ENCODE measurements at regions not wholly inside any gene's neighbourhood (a gene's known extent, or its start where the extent isn't known, plus 50 kb on each side); places are given as distances from the start of the nearest gene placed in this dataset.
"Not testable (repeated sequence)": the region's sequence is repeated elsewhere in the genome, so short reads cannot be mapped to it uniquely, and the experiment has no call there.

DNA sequence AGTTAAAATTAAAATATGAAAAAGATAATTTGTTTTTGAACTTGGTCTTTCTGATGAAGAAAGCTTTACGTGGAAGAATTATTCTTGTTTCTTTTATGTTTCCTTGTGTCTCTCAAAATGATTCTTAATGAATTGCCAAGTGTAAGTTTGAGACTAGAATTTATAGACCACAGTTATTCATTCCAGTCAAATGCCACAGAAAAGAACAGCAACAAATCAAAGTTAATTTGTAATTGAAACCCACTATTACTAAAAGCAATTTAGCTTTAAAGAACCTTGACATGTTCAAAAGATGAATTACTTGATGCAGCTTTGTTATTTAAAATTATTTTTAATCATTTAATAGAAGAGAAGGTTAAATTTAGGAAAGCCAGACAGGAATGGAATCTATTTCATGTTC is 1277.7 kb upstream of the NUDT12 start:
- ChIA-PET CTCF (no interaction called here), POLR2A (no interaction called here)
- no peak overlapping the region for H3K4me3 ChIP-seq (ENCODE audit: control insufficient read depth in 1 of 2, extremely low read depth in 1 of 2, low read length in 1 of 2)
- Mint-ChIP-seq H3K36me3 (no peaks in the 10 kb centered on the region), H3K27ac (no peak overlapping the region), H3K4me1 (no peaks in the 10 kb centered on the region), H3K27me3 (no peaks in the 10 kb centered on the region), H3K4me3 (no peak overlapping the region), H3K9me3 (peaks cover 0 to 9% (median 8%) of the 10 kb centered on the region in 3 donors)
- H3K36me3 ChIP-seq (ENCODE audit: control insufficient read depth in 2 of 2, extremely low read depth in 1 of 2, insufficient read depth in 1 of 2, low read length in 1 of 2): no peaks in the 10 kb centered on the region
- no peaks in the 10 kb centered on the region for H3K9me3 ChIP-seq
- no peak overlapping the region for H3K27ac ChIP-seq (ENCODE audit: low read length)
- no CpG with 5 or more reads among the region's 1 CpG for WGBS (ENCODE audit: insufficient coverage)
- no peaks in the 10 kb centered on the region for H3K27me3 ChIP-seq (replicated peaks in 1 of 2; ENCODE audit: control insufficient read depth in 2 of 2, extremely low read depth in 1 of 2, insufficient read depth in 2 of 2, low read length in 1 of 2)
- no peak for DNase-seq
- no peaks in the 10 kb centered on the region for H3K4me1 ChIP-seq (ENCODE audit: control insufficient read depth in 1 of 2, extremely low read depth in 1 of 2, insufficient read depth in 2 of 2, low read length in 2 of 2)
- no peak for ATAC-seq (replicated peaks in 1 of 4)

DNA sequence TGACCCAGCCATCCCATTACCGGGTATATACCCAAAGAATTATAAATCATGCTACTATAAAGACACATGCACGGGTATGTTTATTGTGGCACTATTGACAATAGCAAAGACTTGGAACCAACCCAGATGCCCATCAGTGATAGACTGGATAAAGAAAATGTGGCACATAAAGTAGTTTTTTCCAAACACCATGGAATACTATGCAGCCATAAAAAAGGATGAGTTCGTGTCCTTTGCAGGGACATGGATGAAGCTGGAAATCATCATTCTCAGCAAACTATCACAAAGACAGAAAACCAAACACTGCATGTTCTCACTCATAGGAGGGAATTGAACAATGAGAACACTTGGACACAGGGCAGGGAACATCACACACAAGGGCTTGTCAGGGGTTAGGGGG is 1268.9 kb upstream of the NUDT12 start:
- not testable (repeated sequence) for H3K4me1 Mint-ChIP-seq

GRCh38 chr5:104821606-104822005 is 1259.0 kb upstream of the NUDT12 start:
- Histone ChIP-seq H3K27me3 (replicated peaks in 1 of 2; ENCODE audit: control insufficient read depth in 2 of 2, extremely low read depth in 1 of 2, insufficient read depth in 2 of 2, low read length in 1 of 2) (no peaks in the 10 kb centered on the region), H3K4me3 (ENCODE audit: control insufficient read depth in 1 of 2, extremely low read depth in 1 of 2, low read length in 1 of 2) (no peak overlapping the region), H3K4me1 (ENCODE audit: control insufficient read depth in 1 of 2, extremely low read depth in 1 of 2, insufficient read depth in 2 of 2, low read length in 2 of 2) (no peaks in the 10 kb centered on the region), H3K36me3 (ENCODE audit: control insufficient read depth in 2 of 2, extremely low read depth in 1 of 2, insufficient read depth in 1 of 2, low read length in 1 of 2) (no peaks in the 10 kb centered on the region), H3K9me3 (no peaks in the 10 kb centered on the region), H3K27ac (ENCODE audit: low read length) (no peak overlapping the region)
- POLR2A ChIA-PET: no interaction called here
- Mint-ChIP-seq H3K27ac (no peak overlapping the region), H3K27me3 (no peaks in the 10 kb centered on the region), H3K9me3 (peaks cover 7 to 24% (median 11%) of the 10 kb centered on the region in 3 donors), H3K4me3 (no peak overlapping the region), H3K36me3 (no peaks in the 10 kb centered on the region), H3K4me1 (no peaks in the 10 kb centered on the region)
- ATAC-seq (replicated peaks in 1 of 4) (no peak), DNase-seq (no peak)
- CTCF ChIA-PET: no interaction called here

More for the DNA sequence above, 1268.9 kb upstream of the NUDT12 start:
- H3K4me1 ChIP-seq (ENCODE audit: control insufficient read depth in 1 of 2, extremely low read depth in 1 of 2, insufficient read depth in 2 of 2, low read length in 2 of 2); H3K9me3 ChIP-seq; H3K27me3 ChIP-seq (replicated peaks in 1 of 2; ENCODE audit: control insufficient read depth in 2 of 2, extremely low read depth in 1 of 2, insufficient read depth in 2 of 2, low read length in 1 of 2); CTCF ChIA-PET; H3K27ac Mint-ChIP-seq; H3K27ac ChIP-seq (ENCODE audit: low read length); H3K4me3 Mint-ChIP-seq; DNase-seq; ATAC-seq (replicated peaks in 1 of 4); POLR2A ChIA-PET; H3K27me3 Mint-ChIP-seq; H3K36me3 Mint-ChIP-seq; H3K36me3 ChIP-seq (ENCODE audit: control insufficient read depth in 2 of 2, extremely low read depth in 1 of 2, insufficient read depth in 1 of 2, low read length in 1 of 2); H3K4me3 ChIP-seq (ENCODE audit: control insufficient read depth in 1 of 2, extremely low read depth in 1 of 2, low read length in 1 of 2): not testable (repeated sequence)
- no CpG with 5 or more reads among the region's 3 CpGs for WGBS (ENCODE audit: insufficient coverage)
- peaks cover 18 to 25% (median 19%) of the 10 kb centered on the region in 3 donors for H3K9me3 Mint-ChIP-seq

DNA sequence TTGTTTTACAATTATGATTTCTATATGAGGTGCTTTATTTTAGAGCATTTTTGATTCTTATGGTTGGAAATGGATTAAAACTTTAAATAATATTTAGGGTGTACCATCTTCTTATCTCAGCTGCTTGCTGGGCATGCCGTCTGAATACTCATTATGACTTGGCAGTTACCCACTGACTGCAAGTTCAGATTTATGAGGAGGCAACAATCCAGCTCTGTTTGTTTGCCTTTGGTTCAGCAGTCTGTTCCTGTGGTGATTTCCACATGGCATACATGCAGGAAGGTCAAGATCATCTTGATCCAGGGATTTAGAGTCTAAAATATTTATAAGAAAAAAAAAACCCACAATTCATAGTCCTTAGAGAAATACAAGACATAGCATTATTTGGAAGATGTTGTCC is 1254.5 kb upstream of the NUDT12 start:
- no peaks in the 10 kb centered on the region for H3K4me1 Mint-ChIP-seq
- no peaks in the 10 kb centered on the region for H3K27me3 Mint-ChIP-seq
- Histone ChIP-seq H3K27ac (ENCODE audit: low read length) (no peak overlapping the region), H3K36me3 (ENCODE audit: control insufficient read depth in 2 of 2, extremely low read depth in 1 of 2, insufficient read depth in 1 of 2, low read length in 1 of 2) (no peaks in the 10 kb centered on the region), H3K4me1 (ENCODE audit: control insufficient read depth in 1 of 2, extremely low read depth in 1 of 2, insufficient read depth in 2 of 2, low read length in 2 of 2) (no peaks in the 10 kb centered on the region), H3K4me3 (ENCODE audit: control insufficient read depth in 1 of 2, extremely low read depth in 1 of 2, low read length in 1 of 2) (no peak overlapping the region), H3K27me3 (replicated peaks in 1 of 2; ENCODE audit: control insufficient read depth in 2 of 2, extremely low read depth in 1 of 2, insufficient read depth in 2 of 2, low read length in 1 of 2) (no peaks in the 10 kb centered on the region), H3K9me3 (no peaks in the 10 kb centered on the region)
- H3K27ac Mint-ChIP-seq: no peak overlapping the region
- ATAC-seq (replicated peaks in 1 of 4): no peak
- ChIA-PET POLR2A (no interaction called here), CTCF (interaction anchor here in 1 of 2 donors (0.5 kb wide), 1 partner anchor 344 kb away, joined by 3 read pairs; no protein-coding TSS in a partner anchor)
- DNase-seq: no peak
- no peak overlapping the region for H3K4me3 Mint-ChIP-seq
- H3K9me3 Mint-ChIP-seq: peaks cover 4 to 17% (median 11%) of the 10 kb centered on the region in 3 donors
- WGBS (ENCODE audit: insufficient coverage): no CpG with 5 or more reads among the region's 1 CpG
- no peaks in the 10 kb centered on the region for H3K36me3 Mint-ChIP-seq

DNA sequence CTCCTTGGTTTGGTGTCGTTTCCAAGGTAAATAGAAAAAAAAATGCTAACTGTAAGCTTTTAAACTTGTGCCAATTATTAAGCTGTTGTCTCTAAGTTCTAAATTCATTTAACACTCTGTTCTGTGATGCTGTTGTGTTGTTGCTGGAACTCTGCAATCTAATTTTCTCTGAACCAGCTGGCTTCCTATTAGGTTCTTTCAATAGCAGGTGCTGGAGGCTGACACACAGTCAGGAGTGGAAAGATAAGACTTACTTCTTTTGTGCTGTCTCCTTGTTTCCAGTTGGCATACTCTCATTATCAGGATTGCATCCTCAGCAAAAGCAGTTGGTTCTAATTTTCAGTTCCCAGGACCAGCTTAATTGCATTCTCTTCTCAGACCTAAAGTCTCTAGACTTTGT is 1252.6 kb upstream of the NUDT12 start:
- H3K27ac ChIP-seq (ENCODE audit: low read length): no peak overlapping the region
- Mint-ChIP-seq H3K4me3 (no peak overlapping the region), H3K27me3 (no peaks in the 10 kb centered on the region), H3K4me1 (no peaks in the 10 kb centered on the region), H3K27ac (no peak overlapping the region), H3K9me3 (peaks cover 2 to 19% (median 6%) of the 10 kb centered on the region in 3 donors), H3K36me3 (no peaks in the 10 kb centered on the region)
- no peak overlapping the region for H3K4me3 ChIP-seq (ENCODE audit: control insufficient read depth in 1 of 2, extremely low read depth in 1 of 2, low read length in 1 of 2)
- DNase-seq (no peak), ATAC-seq (replicated peaks in 1 of 4) (no peak)
- POLR2A ChIA-PET: interaction anchor here (0.5 to 1.2 kb wide), 2 partner anchors 10 to 1073 kb away, joined by 3 to 4 read pairs; no protein-coding TSS in a partner anchor
- H3K9me3 ChIP-seq: no peaks in the 10 kb centered on the region
- no peaks in the 10 kb centered on the region for H3K36me3 ChIP-seq (ENCODE audit: control insufficient read depth in 2 of 2, extremely low read depth in 1 of 2, insufficient read depth in 1 of 2, low read length in 1 of 2)
- CTCF ChIA-PET: no interaction called here
- H3K27me3 ChIP-seq (replicated peaks in 1 of 2; ENCODE audit: control insufficient read depth in 2 of 2, extremely low read depth in 1 of 2, insufficient read depth in 2 of 2, low read length in 1 of 2): no peaks in the 10 kb centered on the region
- H3K4me1 ChIP-seq (ENCODE audit: control insufficient read depth in 1 of 2, extremely low read depth in 1 of 2, insufficient read depth in 2 of 2, low read length in 2 of 2): no peaks in the 10 kb centered on the region
- no CpG with 5 or more reads among the region's 1 CpG for WGBS (ENCODE audit: insufficient coverage)

GRCh38 chr5:104800440-104801048 is 1238.0 kb upstream of the NUDT12 start:
- ChIA-PET CTCF (no interaction called here), POLR2A (no interaction called here)
- no peaks in the 10 kb centered on the region for H3K27me3 Mint-ChIP-seq
- DNase-seq (no peak), ATAC-seq (replicated peaks in 1 of 4) (no peak)
- Histone ChIP-seq H3K27me3 (replicated peaks in 1 of 2; ENCODE audit: control insufficient read depth in 2 of 2, extremely low read depth in 1 of 2, insufficient read depth in 2 of 2, low read length in 1 of 2) (no peaks in the 10 kb centered on the region), H3K4me3 (ENCODE audit: control insufficient read depth in 1 of 2, extremely low read depth in 1 of 2, low read length in 1 of 2) (no peak overlapping the region), H3K4me1 (ENCODE audit: control insufficient read depth in 1 of 2, extremely low read depth in 1 of 2, insufficient read depth in 2 of 2, low read length in 2 of 2) (no peaks in the 10 kb centered on the region), H3K9me3 (no peaks in the 10 kb centered on the region), H3K27ac (ENCODE audit: low read length) (no peak overlapping the region), H3K36me3 (ENCODE audit: control insufficient read depth in 2 of 2, extremely low read depth in 1 of 2, insufficient read depth in 1 of 2, low read length in 1 of 2) (no peaks in the 10 kb centered on the region)
- peaks cover 10 to 21% (median 12%) of the 10 kb centered on the region in 3 donors for H3K9me3 Mint-ChIP-seq
- no CpG with 5 or more reads among the region's 4 CpGs for WGBS (ENCODE audit: insufficient coverage)
- no peak overlapping the region for H3K27ac Mint-ChIP-seq
- no peaks in the 10 kb centered on the region for H3K36me3 Mint-ChIP-seq
- no peaks in the 10 kb centered on the region for H3K4me1 Mint-ChIP-seq
- H3K4me3 Mint-ChIP-seq: no peak overlapping the region

- no peaks in the 10 kb centered on the region for H3K27me3 Mint-ChIP-seq
- no peak overlapping the region for H3K4me3 ChIP-seq (ENCODE audit: control insufficient read depth in 1 of 2, extremely low read depth in 1 of 2, low read length in 1 of 2)
- H3K27ac Mint-ChIP-seq: no peak overlapping the region
- no peak for ATAC-seq (replicated peaks in 1 of 4)
- no peak overlapping the region for H3K4me3 Mint-ChIP-seq
- H3K36me3 ChIP-seq (ENCODE audit: control insufficient read depth in 2 of 2, extremely low read depth in 1 of 2, insufficient read depth in 1 of 2, low read length in 1 of 2): no peaks in the 10 kb centered on the region
- ChIA-PET CTCF (no interaction called here), POLR2A (no interaction called here)
- no peak for DNase-seq
- no peak overlapping the region for H3K27ac ChIP-seq (ENCODE audit: low read length)
- no peaks in the 10 kb centered on the region for H3K4me1 ChIP-seq (ENCODE audit: control insufficient read depth in 1 of 2, extremely low read depth in 1 of 2, insufficient read depth in 2 of 2, low read length in 2 of 2)
- H3K9me3 ChIP-seq: no peaks in the 10 kb centered on the region
- H3K4me1 Mint-ChIP-seq: no peaks in the 10 kb centered on the region
- no peaks in the 10 kb centered on the region for H3K27me3 ChIP-seq (replicated peaks in 1 of 2; ENCODE audit: control insufficient read depth in 2 of 2, extremely low read depth in 1 of 2, insufficient read depth in 2 of 2, low read length in 1 of 2)
- H3K36me3 Mint-ChIP-seq: no peaks in the 10 kb centered on the region
- H3K9me3 Mint-ChIP-seq: peaks cover 0 to 8% (median 0%) of the 10 kb centered on the region in 3 donors
Observed at GRCh38 chr5:104793755-104794080, 1231.1 kb upstream of the NUDT12 start.

All from T-cell (primary cell).